ENCODE measurements at regions not wholly inside any gene's neighbourhood (a gene's known extent, or its start where the extent isn't known, plus 50 kb on each side); places are given as distances from the start of the nearest gene placed in this dataset.

DNA sequence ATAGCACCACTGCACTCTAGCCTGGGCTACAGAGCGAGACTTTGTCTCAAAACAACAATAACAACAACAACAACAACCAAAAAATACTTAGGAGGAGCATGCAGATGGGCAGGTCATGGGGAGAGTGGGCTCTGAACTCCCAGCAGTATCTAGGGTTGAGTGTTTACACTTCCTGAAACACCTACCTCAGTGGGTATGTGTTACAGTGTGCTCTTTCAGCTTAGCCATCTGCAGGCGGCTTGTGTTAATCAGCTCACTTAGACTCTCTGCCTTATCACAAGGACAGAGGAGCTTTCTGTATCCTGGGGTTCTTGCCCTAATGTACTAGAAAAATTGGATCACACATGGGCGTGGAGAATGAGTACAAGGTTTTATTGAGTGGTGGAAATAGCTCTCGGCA lies 340.2 kb downstream of the KIF20B start:
- TF ChIP-seq CTCF (IDR thresholded peaks at IDR 0.05 in 4 of 5, conservative IDR thresholded peaks at IDR 0.05 in 1 of 5) = no peak
- no peak for TF ChIP-seq POLR2A (IDR thresholded peaks at IDR 0.05)

All from gastrocnemius medialis (tissue), 4 donors.